GM19023 (cell line): ENCODE measurements at regions not wholly inside any gene's neighbourhood (a gene's known extent, or its start where the extent isn't known, plus 50 kb on each side); places are given as distances from the start of the nearest gene placed in this dataset.
"Not testable (repeated sequence)": the region's sequence is repeated elsewhere in the genome, so short reads cannot be mapped to it uniquely, and the experiment has no call there.

Experiments
- ATAC-seq: cut with Tn5 transposase; IDR thresholded peaks from one replicate; pipeline ENCODE4 v1.9.1; 2021; ENCODE audit warnings: mild to moderate bottlenecking, moderate library complexity; ENCODE audit not compliant: unreplicated experiment

- ATAC-seq: no peak
These were observed 451.0 kb downstream of the RNF144A start for GRCh38 chr2:7368211-7368610.

GRCh38 chr2:7373156-7373555, 455.9 kb downstream of the RNF144A start:
- ATAC-seq: no peak

- no peak for ATAC-seq
These were observed 458.7 kb downstream of the RNF144A start for GRCh38 chr2:7375901-7376300.

GRCh38 chr2:7377916-7378569, 460.8 kb downstream of the RNF144A start:
- ATAC-seq: no peak

GRCh38 chr2:7378591-7378990, 461.4 kb downstream of the RNF144A start:
- no peak for ATAC-seq

- no peak for ATAC-seq
These were observed 462.6 kb downstream of the RNF144A start for GRCh38 chr2:7379799-7380198.

GRCh38 chr2:7384773-7385349, 467.6 kb downstream of the RNF144A start:
- ATAC-seq: no peak

- not testable (repeated sequence) for ATAC-seq
These were observed 473.1 kb downstream of the RNF144A start for GRCh38 chr2:7390311-7390710.

- no peak for ATAC-seq
These were observed 475.0 kb downstream of the RNF144A start for GRCh38 chr2:7392076-7392787.

GRCh38 chr2:7394195-7394594, 477.0 kb downstream of the RNF144A start:
- no peak for ATAC-seq

GRCh38 chr2:7400628-7401027, 483.4 kb downstream of the RNF144A start:
- no peak for ATAC-seq

- no peak for ATAC-seq
These were observed 486.0 kb downstream of the RNF144A start for GRCh38 chr2:7403092-7403775.

- ATAC-seq: no peak
These were observed 488.9 kb downstream of the RNF144A start for GRCh38 chr2:7405861-7406715.

- ATAC-seq: no peak
These were observed 489.8 kb downstream of the RNF144A start for GRCh38 chr2:7407001-7407400.

GRCh38 chr2:7407906-7408680, 490.9 kb downstream of the RNF144A start:
- no peak for ATAC-seq

- ATAC-seq: no peak
These were observed 494.5 kb downstream of the RNF144A start for GRCh38 chr2:7411691-7412090.

GRCh38 chr2:7417845-7418742, 500.9 kb downstream of the RNF144A start:
- ATAC-seq: no peak

GRCh38 chr2:7419186-7419585, 502.0 kb downstream of the RNF144A start:
- ATAC-seq: no peak

- ATAC-seq: no peak
These were observed 502.7 kb downstream of the RNF144A start for GRCh38 chr2:7419814-7420311.
